ENCODE measurements at regions not wholly inside any gene's neighbourhood (a gene's known extent, or its start where the extent isn't known, plus 50 kb on each side); places are given as distances from the start of the nearest gene placed in this dataset.

DNA sequence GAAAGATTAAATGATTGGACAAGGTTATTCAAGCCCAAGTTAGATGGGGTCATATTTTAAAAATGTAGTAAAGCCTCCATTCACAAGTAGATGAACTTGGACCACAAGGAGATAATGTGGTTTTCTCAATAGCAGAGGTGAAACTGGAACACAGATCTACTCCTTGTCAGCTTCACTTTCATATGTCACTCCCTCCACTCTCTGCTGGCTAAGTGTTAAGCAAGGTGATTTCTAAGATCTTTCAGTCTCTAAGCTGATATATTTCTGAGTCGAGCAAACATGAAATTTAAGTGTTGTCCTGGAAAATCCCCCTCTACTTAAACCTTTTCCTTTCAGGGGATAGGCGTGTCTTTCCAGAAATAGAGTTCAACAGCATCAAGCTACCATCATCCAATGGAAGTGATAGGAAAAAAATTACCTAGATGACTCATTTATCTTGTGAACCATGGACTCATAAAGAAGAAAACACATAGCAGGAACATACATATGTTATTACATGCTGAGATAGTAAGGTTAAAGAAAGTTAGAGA, 275.0 kb downstream of the PTEN start:
- Histone ChIP-seq H3K27ac (no peak overlapping the region), H3K9me3 (no peaks in the 10 kb centered on the region), H3K27me3 (no peaks in the 10 kb centered on the region), H3K4me3 (no peak overlapping the region), H3K36me3 (no peaks in the 10 kb centered on the region), H3K4me1 (no peaks in the 10 kb centered on the region)
- TF ChIP-seq POLR2A (IDR thresholded peaks at IDR 0.05) = no peak
- TF ChIP-seq, protein P1, sequence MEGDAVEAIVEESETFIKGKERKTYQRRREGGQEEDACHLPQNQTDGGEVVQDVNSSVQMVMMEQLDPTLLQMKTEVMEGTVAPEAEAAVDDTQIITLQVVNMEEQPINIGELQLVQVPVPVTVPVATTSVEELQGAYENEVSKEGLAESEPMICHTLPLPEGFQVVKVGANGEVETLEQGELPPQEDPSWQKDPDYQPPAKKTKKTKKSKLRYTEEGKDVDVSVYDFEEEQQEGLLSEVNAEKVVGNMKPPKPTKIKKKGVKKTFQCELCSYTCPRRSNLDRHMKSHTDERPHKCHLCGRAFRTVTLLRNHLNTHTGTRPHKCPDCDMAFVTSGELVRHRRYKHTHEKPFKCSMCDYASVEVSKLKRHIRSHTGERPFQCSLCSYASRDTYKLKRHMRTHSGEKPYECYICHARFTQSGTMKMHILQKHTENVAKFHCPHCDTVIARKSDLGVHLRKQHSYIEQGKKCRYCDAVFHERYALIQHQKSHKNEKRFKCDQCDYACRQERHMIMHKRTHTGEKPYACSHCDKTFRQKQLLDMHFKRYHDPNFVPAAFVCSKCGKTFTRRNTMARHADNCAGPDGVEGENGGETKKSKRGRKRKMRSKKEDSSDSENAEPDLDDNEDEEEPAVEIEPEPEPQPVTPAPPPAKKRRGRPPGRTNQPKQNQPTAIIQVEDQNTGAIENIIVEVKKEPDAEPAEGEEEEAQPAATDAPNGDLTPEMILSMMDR (IDR thresholded peaks at IDR 0.05) = no peak
- TF ChIP-seq POLR2AphosphoS5 (IDR thresholded peaks at IDR 0.05) = no peak
- intact Hi-C loops (cut with DNase I; ENCODE audit: low total_unique reads) = no loop called here
- DNase-seq (ENCODE audit: low spot score in 2 of 2) = no peak

DNA sequence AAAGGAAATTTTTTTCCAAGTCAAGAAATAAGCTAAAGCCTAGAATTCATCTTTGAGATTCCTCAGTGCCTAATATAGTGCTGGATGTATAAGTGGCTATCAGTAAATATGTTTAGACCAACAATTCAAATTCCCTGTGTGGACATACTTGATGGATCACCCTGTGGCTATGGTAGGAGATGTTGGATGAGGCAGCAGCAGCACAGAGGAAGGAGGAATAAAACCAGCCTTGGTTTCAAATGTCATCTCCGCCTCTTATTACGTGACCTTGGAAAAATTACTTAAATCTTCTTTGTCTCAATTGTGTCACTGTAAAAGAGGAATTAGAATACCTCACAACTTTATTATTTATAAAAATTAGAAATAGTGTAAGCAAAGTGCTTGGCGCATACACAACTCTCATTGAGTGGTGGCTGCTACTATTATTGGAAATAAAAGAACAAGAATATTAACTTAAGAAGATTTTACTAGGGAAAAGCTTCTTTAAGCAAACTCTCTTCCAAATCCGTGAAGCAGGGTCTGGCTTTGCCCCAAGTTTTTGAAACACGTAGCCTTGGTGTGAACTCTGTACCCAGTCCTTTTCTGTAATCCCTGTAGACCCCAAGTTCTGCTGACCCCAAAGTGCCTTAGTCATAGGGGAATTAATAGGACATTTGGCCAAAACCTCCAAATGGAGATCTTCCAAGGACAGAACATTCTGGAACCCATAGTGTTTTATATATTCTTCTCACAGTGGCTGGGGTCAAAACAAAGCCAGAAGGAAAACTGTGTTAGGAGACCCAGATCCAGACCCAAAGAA, 283.8 kb downstream of the PTEN start:
- no peaks in the 10 kb centered on the region for H3K27me3 ChIP-seq

DNA sequence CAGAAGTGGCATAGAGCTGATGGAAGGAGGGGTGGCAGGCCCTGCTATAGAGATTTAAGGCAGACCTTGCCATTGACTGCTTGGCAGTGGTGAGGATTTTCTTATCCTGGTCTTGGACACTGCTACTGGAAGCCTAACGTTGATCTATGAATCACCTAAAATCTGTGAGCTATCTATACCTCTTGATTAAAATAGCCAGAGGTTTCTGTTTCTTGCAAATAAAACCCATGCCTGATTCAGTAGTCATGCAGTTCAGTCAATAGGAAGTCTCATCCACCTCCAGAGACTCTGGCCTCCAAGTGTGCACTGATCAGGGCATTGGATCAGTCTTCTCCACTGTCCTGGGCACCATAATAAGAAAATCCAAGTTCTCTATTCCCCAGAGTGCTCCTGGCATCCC, 286.5 kb downstream of the PTEN start:
- H3K27ac ChIP-seq = no peak overlapping the region
- intact Hi-C loops (cut with DNase I; ENCODE audit: low total_unique reads) = no loop called here
- TF ChIP-seq POLR2A (IDR thresholded peaks at IDR 0.05) (no peak), POLR2AphosphoS5 (IDR thresholded peaks at IDR 0.05) (no peak)
- TF ChIP-seq, protein P1 (IDR thresholded peaks at IDR 0.05) = no peak
- H3K27me3 ChIP-seq = no peaks in the 10 kb centered on the region
- no peaks in the 10 kb centered on the region for H3K4me1 ChIP-seq
- H3K4me3 ChIP-seq = no peak overlapping the region
- no peaks in the 10 kb centered on the region for H3K36me3 ChIP-seq
- DNase-seq (ENCODE audit: low spot score in 2 of 2) = no peak
- H3K9me3 ChIP-seq = no peaks in the 10 kb centered on the region

More for the DNA sequence above, 283.8 kb downstream of the PTEN start:
- Histone ChIP-seq H3K9me3 (no peaks in the 10 kb centered on the region), H3K4me3 (no peak overlapping the region), H3K36me3 (no peaks in the 10 kb centered on the region), H3K27ac (peak overlapping the region; percentile 31 to 54), H3K4me1 (no peaks in the 10 kb centered on the region)
- intact Hi-C loops (cut with DNase I; ENCODE audit: low total_unique reads) = no loop called here
- DNase-seq (ENCODE audit: low spot score in 2 of 2) = no peak
- TF ChIP-seq, protein P1 (IDR thresholded peaks at IDR 0.05) = no peak
- peak in 1 of 3 donors; percentile 26 for TF ChIP-seq POLR2AphosphoS5 (IDR thresholded peaks at IDR 0.05)
- no peak for TF ChIP-seq POLR2A (IDR thresholded peaks at IDR 0.05)

DNA sequence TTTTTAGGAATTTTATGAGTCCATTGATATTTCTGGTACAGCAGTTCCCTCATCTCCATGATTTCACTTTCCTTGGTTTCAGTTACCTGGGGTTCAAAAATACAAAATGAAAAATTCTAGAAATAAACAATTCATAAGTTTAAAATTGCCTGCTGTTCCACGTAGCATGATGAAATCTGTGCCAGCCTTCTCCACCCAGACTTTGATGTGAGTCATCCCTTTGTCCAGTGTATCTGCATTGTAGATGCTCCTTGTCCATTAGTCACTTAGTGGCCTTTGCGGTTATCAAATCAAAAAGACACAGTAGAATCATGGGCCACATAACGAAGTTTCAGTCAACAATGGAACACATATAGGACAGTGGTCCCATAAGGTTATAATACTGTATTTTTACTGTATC, 286.9 kb downstream of the PTEN start:
- intact Hi-C loops (cut with DNase I; ENCODE audit: low total_unique reads) = no loop called here
- H3K27ac ChIP-seq = no peak overlapping the region
- H3K9me3 ChIP-seq = no peaks in the 10 kb centered on the region
- no peaks in the 10 kb centered on the region for H3K4me1 ChIP-seq
- H3K4me3 ChIP-seq = no peak overlapping the region
- no peaks in the 10 kb centered on the region for H3K36me3 ChIP-seq
- TF ChIP-seq POLR2AphosphoS5 (IDR thresholded peaks at IDR 0.05) = no peak
- TF ChIP-seq, protein P1 (IDR thresholded peaks at IDR 0.05) = no peak
- no peak for TF ChIP-seq POLR2A (IDR thresholded peaks at IDR 0.05)
- H3K27me3 ChIP-seq = no peaks in the 10 kb centered on the region
- no peak for DNase-seq (ENCODE audit: low spot score in 2 of 2)

DNA sequence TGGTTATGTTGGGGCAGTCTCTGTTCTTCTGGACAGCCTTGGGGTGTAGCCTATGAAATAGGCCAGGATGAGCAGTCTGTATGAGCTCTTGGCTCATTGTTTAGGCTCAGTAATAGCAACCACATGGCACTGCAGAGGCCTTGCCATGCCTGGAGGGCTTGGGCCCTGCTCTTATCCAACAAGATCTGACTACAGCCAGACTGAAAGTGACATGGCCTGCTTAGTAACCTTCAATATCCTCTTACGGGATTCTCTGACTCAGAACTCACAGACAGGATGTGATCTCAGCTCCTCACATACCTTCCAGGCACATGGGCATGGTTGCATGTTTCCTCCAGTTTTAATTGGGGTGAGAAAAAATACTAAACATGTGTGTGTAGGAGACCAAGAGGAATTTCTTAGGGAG, 289.3 kb downstream of the PTEN start:
- DNase-seq (ENCODE audit: low spot score in 2 of 2) = peak; percentile 84 to 89
- Histone ChIP-seq H3K4me1 (no peaks in the 10 kb centered on the region), H3K4me3 (no peak overlapping the region), H3K27ac (peak overlapping the region; percentile 78 to 84), H3K36me3 (no peaks in the 10 kb centered on the region), H3K27me3 (no peaks in the 10 kb centered on the region), H3K9me3 (no peaks in the 10 kb centered on the region)
- intact Hi-C loops (cut with DNase I; ENCODE audit: low total_unique reads) = no loop called here
- TF ChIP-seq POLR2AphosphoS5 (IDR thresholded peaks at IDR 0.05) (peak in 2 of 3 donors; percentile 47 to 73), POLR2A (IDR thresholded peaks at IDR 0.05) (no peak)
- TF ChIP-seq, protein P1 (IDR thresholded peaks at IDR 0.05) = no peak
